GM23338 (cell line): ENCODE measurements at regions not wholly inside any gene's neighbourhood (a gene's known extent, or its start where the extent isn't known, plus 50 kb on each side); places are given as distances from the start of the nearest gene placed in this dataset.

Experiments used
- ATAC-seq: fragments of 200-7000 bp; cut with Tn5 transposase; 3 replicates; pipeline ENCODE4 v1.9.1; 2020
- DNase-seq: peaks from one replicate; pipeline ENCODE4 v3.0.0-alpha.2; 2015; ENCODE audit warnings: low spot score
- H2AFZ ChIP-seq: fragments of 200-600 bp; sonication (generic); 2 replicates; pipeline ENCODE4 v1.8.0; 2016; ENCODE audit warnings: antibody characterized with exemption, mild to moderate bottlenecking, moderate library complexity
- H3F3A ChIP-seq: fragments of 200-600 bp; sonication (generic); replicated peaks from 2 replicates; pipeline ENCODE4 v1.8.0; 2017; ENCODE audit warnings: antibody characterized with exemption, mixed run types, low read depth
- H3K27ac ChIP-seq: fragments of 200-600 bp; sonication (generic); 2 replicates; pipeline ENCODE4 v1.6.1; 2016; ENCODE audit warnings: low read depth
- H3K27me3 ChIP-seq: fragments of 200-600 bp; sonication (generic); 2 replicates; pipeline ENCODE4 v1.8.0; 2016; ENCODE audit warnings: mild to moderate bottlenecking, mixed run types, moderate library complexity; ENCODE audit not compliant: insufficient read depth
- H3K36me3 ChIP-seq: fragments of 200-600 bp; sonication (generic); 2 replicates; pipeline ENCODE4 v1.8.0; 2016; ENCODE audit warnings: mild to moderate bottlenecking; ENCODE audit not compliant: insufficient read depth
- H3K4me1 ChIP-seq: fragments of 200-600 bp; sonication (generic); 2 replicates; pipeline ENCODE4 v1.8.0; 2016; ENCODE audit warnings: mild to moderate bottlenecking, moderate library complexity; ENCODE audit not compliant: insufficient read depth
- H3K4me2 ChIP-seq: fragments of 200-600 bp; sonication (generic); 2 replicates; pipeline ENCODE4 v1.7.1; 2017; ENCODE audit warnings: mixed run types
- H3K4me3 ChIP-seq: fragments of 200-600 bp; sonication (generic); 2 replicates; pipeline ENCODE4 v1.6.1; 2016; ENCODE audit warnings: mixed run types
- H3K79me2 ChIP-seq: fragments of 200-600 bp; sonication (generic); replicated peaks from 2 replicates; pipeline ENCODE4 v1.8.0; 2017; ENCODE audit warnings: mild to moderate bottlenecking; ENCODE audit not compliant: insufficient read depth
- H3K9me2 ChIP-seq: fragments of 200-600 bp; sonication (generic); 2 replicates; pipeline ENCODE4 v1.8.0; 2017; ENCODE audit not compliant: insufficient read depth
- H4K20me1 ChIP-seq: fragments of 200-600 bp; sonication (generic); replicated peaks from 2 replicates; pipeline ENCODE4 v1.8.0; 2017; ENCODE audit warnings: mild to moderate bottlenecking; ENCODE audit not compliant: insufficient read depth
- H3K27ac Mint-ChIP-seq: 2 replicates; pipeline ENCODE4 v1.8.0; 2020; ENCODE audit warnings: inconsistent platforms, mild to moderate bottlenecking, moderate library complexity, mixed read lengths
- H3K27me3 Mint-ChIP-seq: 3 replicates; pipeline ENCODE4 v1.8.0; 2022; ENCODE audit warnings: low read depth, mild to moderate bottlenecking, moderate library complexity, mixed read lengths, inconsistent platforms; ENCODE audit not compliant: insufficient read depth, poor library complexity
- H3K36me3 Mint-ChIP-seq: 3 replicates; pipeline ENCODE4 v1.8.0; 2021; ENCODE audit warnings: low read depth, mild to moderate bottlenecking, inconsistent platforms, moderate library complexity, mixed read lengths
- H3K4me1 Mint-ChIP-seq: 3 replicates; pipeline ENCODE4 v1.8.0; 2020; ENCODE audit warnings: mild to moderate bottlenecking, inconsistent platforms, mixed read lengths
- H3K4me3 Mint-ChIP-seq: 3 replicates; pipeline ENCODE4 v1.8.0; 2021; ENCODE audit warnings: moderate library complexity, mild to moderate bottlenecking, inconsistent platforms, mixed read lengths
- H3K9me3 Mint-ChIP-seq: 3 replicates; pipeline ENCODE4 v1.8.0; 2020; ENCODE audit warnings: moderate library complexity, mild to moderate bottlenecking, inconsistent platforms, mixed read lengths
- CREB1 ChIP-seq: fragments of 250-450 bp; sonication (Bioruptor Pico); IDR thresholded peaks from 2 replicates; pipeline ENCODE4 v1.5.0; 2020; ENCODE audit warnings: low read depth, mild to moderate bottlenecking, moderate library complexity
- CTCF ChIP-seq, 2 experiments: fragments of 200-600 bp in 1 of 2; sonication (generic) in 1 of 2; conservative IDR thresholded peaks; 2 replicates each; pipeline versions ENCODE4 v1.5.1 to v1.6.1; 2016 to 2017; ENCODE audit warnings: antibody characterized with exemption in 2 of 2, low read depth in 2 of 2, mild to moderate bottlenecking in 2 of 2, moderate library complexity in 1 of 2
- ETS1 ChIP-seq: IDR thresholded peaks from 2 replicates; pipeline ENCODE4 v1.6.1; 2016; ENCODE audit warnings: antibody characterized with exemption
- EZH2 ChIP-seq: fragments of 200-600 bp; sonication (generic); IDR thresholded peaks from one replicate; pipeline ENCODE4 v1.8.0; 2017; ENCODE audit warnings: antibody characterized with exemption, mild to moderate bottlenecking, low read depth; ENCODE audit not compliant: unreplicated experiment
- EZH2phosphoT487 ChIP-seq: fragments of 200-600 bp; sonication (generic); IDR thresholded peaks from one replicate; pipeline ENCODE4 v1.8.1; 2018; ENCODE audit warnings: antibody characterized with exemption; ENCODE audit not compliant: unreplicated experiment
- JUNB ChIP-seq: IDR thresholded peaks from one replicate; pipeline ENCODE4 v1.6.1; 2016; ENCODE audit warnings: antibody characterized with exemption; ENCODE audit not compliant: unreplicated experiment
- NANOG ChIP-seq: IDR thresholded peaks from 2 replicates; pipeline ENCODE4 v1.6.1; 2016; ENCODE audit warnings: antibody characterized with exemption, borderline replicate concordance
- POLR2AphosphoS5 ChIP-seq: IDR thresholded peaks from 2 replicates; pipeline ENCODE4 v1.6.1; 2016; ENCODE audit warnings: antibody characterized with exemption, low read depth
- REST ChIP-seq: IDR thresholded peaks from one replicate; pipeline ENCODE4 v1.6.1; 2018; ENCODE audit warnings: antibody characterized with exemption; ENCODE audit not compliant: unreplicated experiment
- STAT1 ChIP-seq: IDR thresholded peaks from one replicate; pipeline ENCODE4 v1.6.1; 2016; ENCODE audit warnings: antibody characterized with exemption; ENCODE audit not compliant: unreplicated experiment
- ZNF114 ChIP-seq: fragments of 250-450 bp; sonication (Bioruptor Pico); IDR thresholded peaks from 2 replicates; pipeline ENCODE4 v1.5.0; 2020; ENCODE audit warnings: mild to moderate bottlenecking, moderate library complexity
- ZNF331 ChIP-seq: fragments of 250-450 bp; sonication (Bioruptor Pico); IDR thresholded peaks from 2 replicates; pipeline ENCODE4 v1.5.0; 2020; ENCODE audit warnings: low read depth, mild to moderate bottlenecking, moderate library complexity
- TF ChIP-seq, protein P1 (sequence below): fragments of 250-450 bp; sonication (Bioruptor Pico); IDR thresholded peaks from 2 replicates; pipeline ENCODE4 v1.5.0; 2020; ENCODE audit warnings: mild to moderate bottlenecking, moderate library complexity

- no peak overlapping the region for H2AFZ ChIP-seq
- H3K27me3 Mint-ChIP-seq = peaks cover 10% of the 10 kb centered on the region
- peaks cover 15% of the 10 kb centered on the region for H3K4me1 ChIP-seq
- no peak for ATAC-seq
- no peak for TF ChIP-seq POLR2AphosphoS5
- no peak for TF ChIP-seq NANOG
- no peak for TF ChIP-seq STAT1
- no peak for TF ChIP-seq JUNB
- TF ChIP-seq, protein P1, sequence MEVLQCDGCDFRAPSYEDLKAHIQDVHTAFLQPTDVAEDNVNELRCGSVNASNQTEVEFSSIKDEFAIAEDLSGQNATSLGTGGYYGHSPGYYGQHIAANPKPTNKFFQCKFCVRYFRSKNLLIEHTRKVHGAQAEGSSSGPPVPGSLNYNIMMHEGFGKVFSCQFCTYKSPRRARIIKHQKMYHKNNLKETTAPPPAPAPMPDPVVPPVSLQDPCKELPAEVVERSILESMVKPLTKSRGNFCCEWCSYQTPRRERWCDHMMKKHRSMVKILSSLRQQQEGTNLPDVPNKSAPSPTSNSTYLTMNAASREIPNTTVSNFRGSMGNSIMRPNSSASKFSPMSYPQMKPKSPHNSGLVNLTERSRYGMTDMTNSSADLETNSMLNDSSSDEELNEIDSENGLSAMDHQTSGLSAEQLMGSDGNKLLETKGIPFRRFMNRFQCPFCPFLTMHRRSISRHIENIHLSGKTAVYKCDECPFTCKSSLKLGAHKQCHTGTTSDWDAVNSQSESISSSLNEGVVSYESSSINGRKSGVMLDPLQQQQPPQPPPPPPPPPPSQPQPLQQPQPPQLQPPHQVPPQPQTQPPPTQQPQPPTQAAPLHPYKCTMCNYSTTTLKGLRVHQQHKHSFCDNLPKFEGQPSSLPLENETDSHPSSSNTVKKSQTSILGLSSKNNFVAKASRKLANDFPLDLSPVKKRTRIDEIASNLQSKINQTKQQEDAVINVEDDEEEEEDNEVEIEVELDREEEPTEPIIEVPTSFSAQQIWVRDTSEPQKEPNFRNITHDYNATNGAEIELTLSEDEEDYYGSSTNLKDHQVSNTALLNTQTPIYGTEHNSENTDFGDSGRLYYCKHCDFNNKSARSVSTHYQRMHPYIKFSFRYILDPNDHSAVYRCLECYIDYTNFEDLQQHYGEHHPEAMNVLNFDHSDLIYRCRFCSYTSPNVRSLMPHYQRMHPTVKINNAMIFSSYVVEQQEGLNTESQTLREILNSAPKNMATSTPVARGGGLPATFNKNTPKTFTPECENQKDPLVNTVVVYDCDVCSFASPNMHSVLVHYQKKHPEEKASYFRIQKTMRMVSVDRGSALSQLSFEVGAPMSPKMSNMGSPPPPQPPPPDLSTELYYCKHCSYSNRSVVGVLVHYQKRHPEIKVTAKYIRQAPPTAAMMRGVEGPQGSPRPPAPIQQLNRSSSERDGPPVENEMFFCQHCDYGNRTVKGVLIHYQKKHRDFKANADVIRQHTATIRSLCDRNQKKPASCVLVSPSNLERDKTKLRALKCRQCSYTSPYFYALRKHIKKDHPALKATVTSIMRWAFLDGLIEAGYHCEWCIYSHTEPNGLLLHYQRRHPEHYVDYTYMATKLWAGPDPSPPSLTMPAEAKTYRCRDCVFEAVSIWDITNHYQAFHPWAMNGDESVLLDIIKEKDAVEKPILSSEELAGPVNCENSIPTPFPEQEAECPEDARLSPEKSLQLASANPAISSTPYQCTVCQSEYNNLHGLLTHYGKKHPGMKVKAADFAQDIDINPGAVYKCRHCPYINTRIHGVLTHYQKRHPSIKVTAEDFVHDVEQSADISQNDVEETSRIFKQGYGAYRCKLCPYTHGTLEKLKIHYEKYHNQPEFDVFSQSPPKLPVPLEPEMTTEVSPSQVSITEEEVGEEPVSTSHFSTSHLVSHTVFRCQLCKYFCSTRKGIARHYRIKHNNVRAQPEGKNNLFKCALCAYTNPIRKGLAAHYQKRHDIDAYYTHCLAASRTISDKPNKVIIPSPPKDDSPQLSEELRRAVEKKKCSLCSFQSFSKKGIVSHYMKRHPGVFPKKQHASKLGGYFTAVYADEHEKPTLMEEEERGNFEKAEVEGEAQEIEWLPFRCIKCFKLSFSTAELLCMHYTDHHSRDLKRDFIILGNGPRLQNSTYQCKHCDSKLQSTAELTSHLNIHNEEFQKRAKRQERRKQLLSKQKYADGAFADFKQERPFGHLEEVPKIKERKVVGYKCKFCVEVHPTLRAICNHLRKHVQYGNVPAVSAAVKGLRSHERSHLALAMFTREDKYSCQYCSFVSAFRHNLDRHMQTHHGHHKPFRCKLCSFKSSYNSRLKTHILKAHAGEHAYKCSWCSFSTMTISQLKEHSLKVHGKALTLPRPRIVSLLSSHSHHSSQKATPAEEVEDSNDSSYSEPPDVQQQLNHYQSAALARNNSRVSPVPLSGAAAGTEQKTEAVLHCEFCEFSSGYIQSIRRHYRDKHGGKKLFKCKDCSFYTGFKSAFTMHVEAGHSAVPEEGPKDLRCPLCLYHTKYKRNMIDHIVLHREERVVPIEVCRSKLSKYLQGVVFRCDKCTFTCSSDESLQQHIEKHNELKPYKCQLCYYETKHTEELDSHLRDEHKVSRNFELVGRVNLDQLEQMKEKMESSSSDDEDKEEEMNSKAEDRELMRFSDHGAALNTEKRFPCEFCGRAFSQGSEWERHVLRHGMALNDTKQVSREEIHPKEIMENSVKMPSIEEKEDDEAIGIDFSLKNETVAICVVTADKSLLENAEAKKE (CRISPR knock-in tag) = no peak
- TF ChIP-seq CREB1 (CRISPR knock-in tag) = no peak
- TF ChIP-seq CTCF (conservative IDR thresholded peaks at IDR 0.05; ENCODE audit: low read depth in 2 of 2) = no peak
- TF ChIP-seq REST = no peak
- no peak for TF ChIP-seq ZNF331
- no peak for TF ChIP-seq EZH2phosphoT487
- TF ChIP-seq ETS1 = no peak
- no peak for TF ChIP-seq ZNF114 (CRISPR knock-in tag)
- TF ChIP-seq EZH2 = no peak
- no peaks in the 10 kb centered on the region for H3K27me3 ChIP-seq
- H3K27ac Mint-ChIP-seq = no peak overlapping the region
- no peak overlapping the region for H3K27ac ChIP-seq
- no peaks in the 10 kb centered on the region for H3K79me2 ChIP-seq
- no peaks in the 10 kb centered on the region for H3K9me2 ChIP-seq
- no peak for DNase-seq
- no peaks in the 10 kb centered on the region for H3F3A ChIP-seq
- H3K9me3 Mint-ChIP-seq = no peaks in the 10 kb centered on the region
- peaks cover 34% of the 10 kb centered on the region for H3K4me1 Mint-ChIP-seq
- H3K4me3 Mint-ChIP-seq = no peak overlapping the region
- no peaks in the 10 kb centered on the region for H3K36me3 ChIP-seq
- no peak overlapping the region for H3K4me2 ChIP-seq
- H3K4me3 ChIP-seq = no peak overlapping the region
- H4K20me1 ChIP-seq = no peaks in the 10 kb centered on the region
- no peaks in the 10 kb centered on the region for H3K36me3 Mint-ChIP-seq
These were observed 664.4 kb downstream of the PTPRU start for GRCh38 chr1:29900712-29901111.
